HG02852 (cell line): ENCODE measurements at regions not wholly inside any gene's neighbourhood (a gene's known extent, or its start where the extent isn't known, plus 50 kb on each side); places are given as distances from the start of the nearest gene placed in this dataset.

Source experiments
- ATAC-seq: cut with Tn5 transposase; IDR thresholded peaks from one replicate; pipeline ENCODE4 v1.9.1; 2021; ENCODE audit warnings: mild to moderate bottlenecking, moderate library complexity; ENCODE audit not compliant: unreplicated experiment

DNA sequence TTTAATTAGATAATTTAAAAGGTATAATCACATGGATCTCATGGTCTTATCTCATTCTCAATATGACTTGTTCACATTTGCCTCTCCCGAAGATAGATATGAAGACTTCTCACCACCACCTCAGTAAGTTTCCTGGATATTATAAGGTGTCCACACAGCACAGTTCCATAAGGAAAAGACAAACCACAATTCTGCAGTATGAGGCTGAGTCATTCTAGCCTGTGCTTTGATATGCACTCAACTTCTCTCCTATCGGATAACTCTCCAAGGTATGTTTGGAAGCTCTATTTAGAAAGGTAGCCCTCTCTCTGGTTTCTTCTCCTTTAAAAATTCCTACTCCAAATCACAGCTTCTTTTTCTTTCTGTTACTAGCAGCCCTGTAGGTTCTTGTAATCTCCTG lies 612.8 kb downstream of the ZPLD1 start:
- ATAC-seq = no peak

DNA sequence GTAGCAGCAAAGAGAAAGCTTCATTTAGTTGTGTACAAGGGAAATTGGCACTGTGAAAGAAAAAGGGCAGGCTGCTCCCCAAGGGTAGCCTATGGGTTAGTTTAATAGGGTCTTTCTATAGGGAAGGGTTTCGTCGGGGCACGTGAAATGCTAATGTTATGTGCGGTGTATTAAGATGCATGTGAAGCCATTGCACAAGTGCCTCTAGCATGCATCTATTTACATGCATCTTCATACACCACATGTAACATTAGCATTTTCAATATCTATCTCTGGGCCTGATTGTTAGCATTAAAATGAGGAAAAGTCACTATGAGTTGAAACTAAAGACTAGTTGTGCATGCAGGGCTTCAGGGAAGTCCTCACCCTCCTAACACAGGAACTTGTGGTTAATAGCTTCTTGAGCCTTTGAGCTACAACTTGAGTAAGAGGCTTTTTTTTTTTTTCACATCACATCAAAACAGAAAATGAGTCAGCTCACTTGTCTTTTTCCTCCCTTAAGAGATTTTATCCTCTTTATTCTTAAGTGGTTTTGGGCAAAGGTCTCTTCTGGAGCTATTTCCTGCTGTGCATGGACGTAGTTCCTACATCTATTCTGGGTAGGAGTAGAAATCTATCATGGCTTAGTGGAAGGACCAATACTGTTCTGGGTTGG lies 613.4 kb downstream of the ZPLD1 start:
- no peak for ATAC-seq

DNA sequence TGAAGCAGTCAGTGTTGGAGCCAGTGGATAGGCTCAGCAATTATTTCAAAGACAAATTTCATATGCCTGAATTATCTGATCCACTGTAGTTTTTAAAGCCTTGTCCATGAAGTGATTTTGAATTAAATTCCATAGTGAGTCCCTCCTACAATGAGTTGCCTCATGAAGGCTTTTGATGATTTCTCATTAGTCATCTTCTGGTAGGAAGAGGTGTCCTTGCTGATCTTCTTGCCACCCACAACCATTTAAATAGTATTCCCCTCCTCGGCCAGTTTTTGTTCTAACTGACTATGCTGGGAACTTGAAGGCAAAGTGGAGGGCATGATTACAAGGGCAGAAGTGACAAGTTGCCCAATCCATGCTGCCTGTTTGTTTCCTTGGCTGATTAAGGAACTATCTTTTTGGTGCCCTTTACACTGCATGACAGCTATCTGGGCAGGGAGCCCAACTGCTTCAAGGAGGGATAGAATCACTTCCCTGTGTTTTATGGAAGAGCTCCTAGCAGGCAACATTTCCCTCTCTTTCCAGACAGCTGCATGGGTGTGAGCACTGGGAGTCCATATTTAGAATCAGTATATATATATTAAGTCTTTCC lies 617.5 kb downstream of the ZPLD1 start:
- no peak for ATAC-seq

DNA sequence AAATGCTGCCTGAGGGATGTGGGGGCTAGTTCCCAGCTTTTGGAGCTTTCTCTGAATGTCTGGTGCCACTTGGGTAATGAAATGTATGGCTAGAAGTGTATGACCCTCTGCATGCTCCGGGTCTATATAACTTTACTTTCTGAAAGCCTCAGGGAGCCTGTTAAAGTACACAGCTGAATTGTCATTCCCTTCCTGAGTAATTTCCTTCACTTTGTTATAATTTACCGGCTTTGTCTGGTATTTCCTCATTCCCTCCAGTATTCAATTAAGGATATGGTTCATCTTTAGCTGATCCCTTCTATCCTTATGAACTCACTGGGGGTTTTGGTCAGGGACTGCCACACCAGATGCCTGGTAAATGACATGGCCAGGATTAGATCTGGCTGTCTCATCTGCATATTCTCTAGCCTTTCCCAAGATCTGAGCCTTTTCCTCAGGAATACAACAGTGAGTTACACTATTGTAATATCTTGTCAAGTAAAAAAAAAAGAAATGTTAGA lies 620.3 kb downstream of the ZPLD1 start:
- ATAC-seq = no peak

DNA sequence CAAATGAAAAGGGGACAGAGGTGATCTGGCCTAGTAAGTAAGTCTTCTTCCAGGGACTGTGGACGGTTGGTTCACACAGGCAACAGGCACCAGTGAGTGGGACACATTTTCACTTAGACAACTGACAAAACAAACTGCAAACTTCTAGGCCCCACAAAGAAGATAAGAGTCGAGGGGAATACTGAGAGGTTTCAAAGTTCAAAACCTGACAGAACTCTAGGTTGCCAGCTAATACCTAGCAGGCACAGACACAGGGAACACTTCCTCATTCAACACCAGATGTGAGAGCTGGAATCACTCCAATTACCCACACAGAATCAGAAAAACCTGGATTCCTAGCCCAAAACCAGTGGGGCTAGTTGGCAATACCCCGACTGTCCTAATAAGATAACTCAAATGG lies 621.7 kb downstream of the ZPLD1 start:
- ATAC-seq = no peak

DNA sequence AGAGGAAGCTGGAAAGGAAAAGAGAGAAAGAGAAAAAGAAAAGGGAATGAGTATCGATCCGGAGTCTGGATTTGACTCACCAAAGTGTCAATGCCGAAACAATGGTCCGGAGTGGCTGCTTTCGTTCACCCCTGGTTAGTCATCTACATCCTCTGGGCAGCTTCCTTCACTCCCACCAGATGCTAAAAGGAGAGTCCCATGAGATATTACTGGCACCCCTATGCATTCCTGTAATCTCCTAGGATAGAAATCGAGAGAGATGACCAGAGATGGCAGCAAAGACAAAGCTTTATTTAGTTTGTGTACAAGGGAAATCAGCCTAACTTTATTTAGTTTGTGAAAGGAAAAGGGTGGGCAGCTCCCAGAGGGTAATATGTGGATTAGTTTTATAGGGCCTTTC lies 622.2 kb downstream of the ZPLD1 start:
- no peak for ATAC-seq

DNA sequence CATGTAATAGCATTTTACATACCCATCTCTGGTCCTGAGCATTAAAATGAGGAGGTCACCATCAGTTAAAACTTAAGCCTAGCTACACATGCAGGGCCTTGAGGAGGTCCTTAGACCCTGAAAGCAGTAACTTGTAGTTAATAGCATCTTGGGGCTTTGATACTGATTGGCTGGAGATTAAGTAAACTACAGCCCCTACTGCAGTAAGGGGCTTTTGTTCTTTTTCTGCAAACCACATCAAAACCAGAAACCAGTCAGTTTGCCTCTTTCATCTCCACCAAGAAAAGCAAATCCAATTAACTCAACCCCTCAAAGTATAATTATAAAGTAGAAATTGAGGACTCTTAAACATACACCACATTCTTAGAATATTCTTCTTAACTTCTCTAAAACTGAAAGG lies 622.7 kb downstream of the ZPLD1 start:
- no peak for ATAC-seq

DNA sequence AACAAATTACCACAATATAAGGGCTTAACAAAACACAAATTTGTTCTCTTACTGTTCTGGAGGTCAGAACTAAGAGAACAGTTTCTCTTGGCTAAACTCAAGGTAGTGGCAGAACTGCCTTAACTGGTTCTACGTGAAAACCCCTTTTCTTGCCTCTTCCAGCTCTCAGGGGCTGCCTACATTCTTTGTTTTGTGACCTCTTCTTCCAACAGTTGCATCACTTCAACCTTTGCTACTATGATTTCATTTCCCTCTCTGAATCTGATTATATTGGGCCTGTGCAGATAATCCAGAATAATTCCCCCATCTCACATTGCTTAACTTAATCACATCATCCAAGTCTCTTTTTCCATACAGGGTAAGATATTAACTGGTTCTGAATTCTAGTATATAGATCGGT lies 624.6 kb downstream of the ZPLD1 start:
- no peak for ATAC-seq

DNA sequence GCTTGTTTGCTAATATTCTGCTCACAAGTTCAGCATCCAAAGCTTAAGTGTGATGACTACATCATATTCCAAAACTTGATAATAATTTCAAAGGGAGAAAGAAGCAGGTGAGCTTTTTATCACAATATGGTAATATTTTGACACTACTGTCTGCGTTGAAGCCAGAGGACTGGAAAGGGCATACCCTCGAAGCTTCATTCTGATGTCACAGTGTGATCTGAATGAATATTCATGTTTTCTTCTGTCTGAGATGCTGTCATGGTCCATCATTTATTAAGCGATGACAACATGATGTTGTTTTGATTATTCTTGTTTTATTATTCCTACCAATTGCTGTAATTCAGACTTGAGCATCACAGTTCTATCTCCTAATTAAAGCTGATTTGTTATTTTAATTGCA lies 625.4 kb downstream of the ZPLD1 start:
- no peak for ATAC-seq

DNA sequence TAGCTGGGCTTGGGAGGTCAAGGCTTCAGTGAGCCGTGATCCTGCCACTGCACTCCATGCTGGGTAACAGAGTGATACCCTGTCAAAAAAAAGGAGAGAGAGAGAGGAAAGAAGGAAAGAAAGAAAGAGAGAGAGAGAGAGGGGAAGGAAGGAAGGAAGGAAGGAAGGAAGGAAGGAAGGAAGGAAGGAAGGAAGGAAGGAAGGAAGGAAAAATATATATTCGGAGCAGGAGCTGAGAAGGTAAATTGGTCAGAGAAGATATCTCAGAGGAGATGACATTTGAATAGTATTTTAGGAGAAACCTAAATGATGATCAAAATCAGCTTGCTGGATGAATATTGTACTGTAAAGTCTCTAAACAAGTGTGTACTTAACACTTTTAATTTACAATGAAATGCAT lies 633.1 kb downstream of the ZPLD1 start:
- ATAC-seq = no peak

DNA sequence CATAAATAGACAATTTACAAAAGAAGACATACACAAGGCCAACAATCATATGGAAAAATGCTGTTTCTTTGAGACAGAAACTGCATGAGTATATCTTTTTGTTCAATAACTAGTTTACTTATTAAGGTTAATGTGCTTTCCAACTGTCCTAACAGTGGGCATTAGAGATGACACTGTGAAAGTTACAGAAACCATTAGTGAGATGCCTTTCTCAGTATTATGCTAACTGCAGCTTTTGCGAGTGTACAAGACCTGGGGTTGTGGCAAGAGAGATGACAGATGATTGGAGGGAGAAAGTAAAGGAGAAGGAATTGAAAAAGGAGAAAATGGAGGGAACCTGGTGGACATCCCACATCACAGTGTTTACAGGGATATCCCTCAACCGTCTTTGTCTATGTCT lies 640.5 kb downstream of the ZPLD1 start:
- no peak for ATAC-seq

DNA sequence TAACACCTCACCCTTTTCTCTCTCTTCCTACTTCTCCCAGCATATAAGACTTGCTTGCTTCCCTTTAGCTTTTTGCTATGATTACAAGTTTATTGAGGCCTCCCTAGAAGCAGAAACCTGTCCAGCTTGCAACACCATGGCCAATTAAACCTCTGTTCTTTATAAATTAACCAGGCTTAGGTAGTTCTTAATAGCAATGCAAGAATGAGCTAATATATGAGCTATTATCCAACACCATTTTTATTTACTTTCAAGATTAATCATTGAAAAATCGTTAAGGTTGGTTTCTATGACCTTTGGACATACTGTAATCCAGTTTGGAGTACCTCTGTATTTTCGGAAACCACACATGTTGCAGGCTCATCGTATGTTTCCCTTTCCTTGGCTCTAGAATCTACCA lies 643.1 kb downstream of the ZPLD1 start:
- ATAC-seq = no peak

DNA sequence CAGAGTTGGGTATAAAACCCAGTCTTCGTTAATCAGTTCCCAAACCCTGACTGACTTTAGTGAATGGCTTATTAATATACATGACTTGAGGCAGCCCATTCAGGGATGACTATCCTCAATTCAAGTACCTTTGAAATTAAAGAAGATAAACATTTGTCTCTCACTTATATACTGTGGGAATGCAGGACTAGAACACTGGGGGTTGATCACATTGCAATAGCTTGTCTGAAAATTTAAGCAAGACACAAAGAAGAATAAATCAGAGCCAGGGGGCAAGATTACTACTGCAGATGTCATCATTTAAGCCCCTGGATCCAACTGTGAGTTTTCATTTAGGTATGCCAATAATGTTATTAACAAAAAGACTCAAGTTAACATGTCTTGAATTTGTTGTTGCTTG lies 647.7 kb downstream of the ZPLD1 start:
- no peak for ATAC-seq

DNA sequence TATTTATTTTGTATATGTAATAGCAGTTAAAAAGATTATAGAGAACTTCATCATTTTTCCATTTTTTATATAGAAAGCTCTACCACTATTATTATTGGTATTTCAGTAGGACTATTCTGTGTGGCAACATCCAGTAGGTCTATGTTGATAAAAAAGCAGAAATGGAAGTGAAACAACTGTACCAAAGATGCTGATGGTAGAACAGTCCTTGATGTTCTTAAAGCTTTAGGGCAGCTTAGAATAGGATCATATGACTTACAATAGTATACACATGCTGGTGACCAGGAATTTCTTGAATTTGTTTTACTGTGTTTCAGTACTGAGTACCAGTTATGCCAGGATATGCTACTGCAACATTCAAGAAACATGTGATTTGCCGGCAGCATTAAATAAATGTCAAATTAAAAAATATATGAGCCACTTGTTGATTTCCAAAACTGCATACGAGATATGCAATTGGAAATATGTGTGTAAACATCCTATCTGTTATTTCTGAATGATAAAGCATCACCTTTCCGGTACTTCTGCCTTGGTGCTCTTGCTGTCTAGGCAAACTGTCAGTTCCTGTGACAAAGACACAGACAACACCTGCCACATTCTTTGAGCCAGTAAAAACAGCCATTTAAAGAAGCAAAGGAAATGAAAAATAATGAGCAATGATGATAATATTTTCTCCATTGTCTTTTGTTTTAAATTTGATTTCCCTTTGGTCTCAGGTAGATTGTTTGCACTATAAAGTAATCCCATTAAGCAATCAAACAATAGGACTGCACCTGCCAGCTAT lies 649.2 kb downstream of the ZPLD1 start:
- ATAC-seq = no peak

DNA sequence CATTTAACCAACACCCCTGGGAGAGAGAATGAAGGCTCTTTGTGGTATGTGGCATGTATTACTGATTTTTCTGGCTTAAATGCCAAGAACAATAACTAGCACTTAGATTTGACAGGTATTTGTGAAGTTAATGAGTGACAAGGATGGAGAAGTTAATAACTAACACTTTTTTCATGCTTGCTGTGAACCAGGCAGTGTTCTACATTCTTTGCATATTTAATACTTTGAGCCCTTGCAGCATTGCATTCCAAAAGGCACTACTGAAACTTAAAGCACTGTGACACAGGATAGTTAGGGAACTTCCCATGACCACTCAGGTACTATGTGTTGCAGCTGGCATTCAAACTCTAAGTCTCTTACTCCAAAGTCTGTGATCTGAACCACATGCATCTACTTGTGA lies 650.6 kb downstream of the ZPLD1 start:
- no peak for ATAC-seq

DNA sequence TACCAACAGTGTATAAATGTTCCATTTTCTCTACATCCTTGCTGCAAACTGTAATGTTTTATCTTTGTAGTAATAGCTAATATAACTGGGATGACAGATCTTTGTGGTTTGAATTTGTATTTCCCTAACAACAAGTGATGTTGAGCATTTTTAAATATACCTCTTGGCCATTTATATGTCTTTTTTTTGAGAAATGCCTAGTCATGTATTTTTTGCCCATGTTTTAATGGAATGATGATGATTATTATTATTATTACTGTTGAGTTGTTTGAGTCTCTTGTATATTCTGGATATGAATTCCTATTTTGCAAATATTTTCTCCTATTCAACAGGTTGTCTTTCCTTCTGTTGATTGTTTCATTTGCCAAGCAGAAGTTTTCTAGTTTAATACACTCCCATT lies 654.9 kb downstream of the ZPLD1 start:
- ATAC-seq = no peak

DNA sequence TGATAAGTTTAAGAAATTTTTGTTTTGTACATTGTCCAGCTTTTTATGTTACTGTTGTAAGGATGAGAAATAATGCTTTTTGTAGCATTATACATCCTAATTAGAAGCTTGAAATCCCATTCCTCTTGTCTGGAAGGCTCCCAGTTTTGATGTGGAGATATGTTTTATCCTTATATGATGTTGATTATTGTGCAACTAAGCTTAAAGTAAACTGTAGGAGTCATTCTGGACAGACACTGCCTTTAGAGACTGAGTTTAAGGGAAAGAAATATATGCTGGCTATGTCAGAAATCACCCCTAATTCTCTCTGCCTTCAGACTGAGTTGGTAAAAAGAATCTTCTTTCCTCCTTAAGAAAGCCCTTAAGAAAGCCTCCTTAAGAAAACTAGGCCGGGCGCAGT lies 670.4 kb downstream of the ZPLD1 start:
- ATAC-seq = no peak

DNA sequence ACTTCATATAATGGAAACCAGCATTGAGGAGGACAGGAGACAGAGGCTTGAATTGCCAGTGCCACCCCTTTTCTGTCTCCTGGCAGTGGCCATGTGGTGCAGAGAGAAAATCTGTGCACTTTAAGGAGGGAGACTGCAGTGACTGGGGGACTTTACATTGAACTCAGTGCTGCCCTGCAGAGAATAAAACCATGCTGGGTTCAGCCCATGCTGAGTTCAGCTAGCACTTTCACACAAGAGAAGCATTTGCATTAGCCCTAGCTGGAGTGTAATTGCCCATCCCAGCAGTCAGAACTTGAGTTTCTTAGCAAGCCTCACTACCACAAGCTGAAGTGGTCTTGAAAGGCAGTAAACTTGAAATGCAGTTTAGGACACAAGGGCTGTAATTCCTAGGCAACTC lies 677.5 kb downstream of the ZPLD1 start:
- no peak for ATAC-seq

DNA sequence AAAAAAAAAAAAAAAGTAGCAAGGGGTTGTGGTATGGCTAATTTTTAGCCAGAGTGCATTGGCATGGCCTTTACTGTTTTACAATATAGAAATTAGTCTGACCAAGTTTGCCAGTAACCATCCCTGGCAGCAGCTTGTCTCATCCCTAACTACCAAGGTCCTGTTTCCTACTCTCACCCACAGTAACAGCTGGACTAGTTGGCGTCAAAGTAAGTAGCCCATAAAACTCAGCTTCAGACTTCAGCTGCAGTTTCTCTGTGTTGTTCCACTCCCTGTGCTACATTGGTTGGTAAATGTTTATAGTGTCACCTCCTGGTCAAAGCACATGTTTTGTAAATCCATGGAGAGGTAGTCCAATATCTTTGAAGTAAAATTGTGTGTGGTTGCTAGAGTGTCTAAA lies 691.3 kb downstream of the ZPLD1 start:
- no peak for ATAC-seq

DNA sequence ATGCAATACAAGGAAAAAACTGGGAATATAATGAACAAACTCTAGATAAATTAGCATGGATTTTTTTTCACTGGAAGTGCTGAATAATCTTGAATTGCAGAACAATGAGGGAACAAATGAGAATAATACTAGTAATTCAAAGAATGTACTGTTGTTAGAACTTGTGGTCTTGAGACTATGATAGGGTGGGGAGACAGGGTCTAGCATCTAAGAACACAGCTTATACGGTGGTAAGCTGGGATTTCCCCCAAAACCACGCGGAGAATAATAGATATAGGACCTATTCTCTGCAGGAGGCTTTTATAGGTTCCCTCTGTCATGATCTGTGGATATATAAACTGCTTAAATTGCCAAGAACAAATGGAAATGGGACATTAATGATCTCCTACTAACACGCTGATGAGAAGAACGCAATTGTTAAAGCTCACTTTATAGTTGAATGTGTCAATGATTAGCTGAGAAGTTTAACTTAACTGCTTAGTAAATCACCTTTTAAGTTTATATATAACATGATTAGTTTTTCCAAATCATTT lies 692.3 kb downstream of the ZPLD1 start:
- ATAC-seq = peak; percentile 35

DNA sequence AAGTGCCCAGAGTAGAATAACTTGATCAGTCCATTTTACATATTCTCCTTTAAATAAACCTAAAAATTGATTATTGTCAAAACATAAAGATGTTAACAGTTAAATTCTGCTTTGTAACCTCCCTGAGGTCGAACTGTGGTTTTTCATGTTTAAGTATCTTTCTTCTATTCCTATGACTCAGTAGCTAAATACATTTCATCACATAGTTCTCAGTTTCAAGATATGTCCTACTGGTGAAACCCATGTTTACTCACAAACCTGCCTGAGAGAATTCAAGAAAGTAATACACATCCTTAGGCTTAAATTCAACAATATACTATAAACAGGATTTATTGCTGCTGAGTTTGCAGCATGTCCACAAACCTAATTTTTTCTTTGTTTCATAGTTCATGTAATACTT lies 692.9 kb downstream of the ZPLD1 start:
- peak; percentile 96 for ATAC-seq
